Stimulated activated effector memory CD8-positive, alpha-beta T cell treated with anti-CD3 and anti-CD28 coated beads, Interleukin-12 subunit alpha, Interleukin-12 subunit beta, amount 100 ng/mL, for 72 hours (primary cell): ENCODE measurements at regions not wholly inside any gene's neighbourhood (a gene's known extent, or its start where the extent isn't known, plus 50 kb on each side); places are given as distances from the start of the nearest gene placed in this dataset.
"Not testable (repeated sequence)": the region's sequence is repeated elsewhere in the genome, so short reads cannot be mapped to it uniquely, and the experiment has no call there.

Experiments used
- ATAC-seq: fragments of 150-1000 bp; cut with Tn5 transposase; 2 replicates; pipeline ENCODE4 v1.10.0; 2021
- DNase-seq, 2 donors: peaks; one replicate each; pipeline ENCODE4 v3.0.0; 2021 to 2022; ENCODE audit warnings: low spot score in 2 of 2
- H3K27ac Mint-ChIP-seq: one replicate; pipeline ENCODE4 v1.8.0; 2022; ENCODE audit warnings: mild to moderate bottlenecking, mixed read lengths
- H3K36me3 Mint-ChIP-seq: one replicate; pipeline ENCODE4 v1.8.0; 2022; ENCODE audit warnings: mild to moderate bottlenecking, mixed read lengths
- H3K4me1 Mint-ChIP-seq: one replicate; pipeline ENCODE4 v1.8.0; 2022; ENCODE audit warnings: mixed read lengths
- H3K4me3 Mint-ChIP-seq: one replicate; pipeline ENCODE4 v1.8.0; 2022; ENCODE audit warnings: mild to moderate bottlenecking, mixed read lengths
- H3K9me3 Mint-ChIP-seq: one replicate; pipeline ENCODE4 v1.8.0; 2022; ENCODE audit warnings: mixed read lengths

DNA sequence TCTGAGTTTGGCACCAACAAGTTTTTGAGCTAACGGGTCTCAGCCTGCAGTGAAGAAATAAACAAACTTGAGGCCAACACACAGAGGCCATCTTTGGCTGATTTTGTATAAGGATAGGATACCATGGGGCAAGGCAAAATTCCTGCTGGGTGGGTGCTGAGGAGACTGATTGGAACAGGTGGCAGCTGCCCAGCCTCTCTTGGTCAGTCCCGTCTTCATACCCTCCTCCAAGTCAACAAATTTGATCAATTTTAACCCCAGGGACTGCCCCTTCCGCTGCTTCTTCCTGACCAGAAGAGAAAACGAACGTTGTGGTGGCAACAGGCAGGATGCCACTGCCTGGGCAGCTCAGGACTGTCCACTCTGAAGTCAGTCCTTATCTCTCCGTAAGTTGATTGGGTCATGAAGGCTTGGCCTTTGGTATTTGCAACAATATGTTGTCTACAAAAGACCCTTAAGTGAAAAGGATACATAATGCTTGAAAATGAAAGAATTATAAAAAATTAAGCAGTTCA is 139.3 kb downstream of the SPP2 start:
- Mint-ChIP-seq H3K4me1 (no peaks in the 10 kb centered on the region), H3K27ac (no peak overlapping the region), H3K4me3 (no peak overlapping the region), H3K36me3 (no peaks in the 10 kb centered on the region), H3K9me3 (no peaks in the 10 kb centered on the region)
- ATAC-seq (no peak), DNase-seq (no peak)

GRCh38 chr2:234189230-234189629 is 138.7 kb downstream of the SPP2 start:
- no peak overlapping the region for H3K27ac Mint-ChIP-seq
- no peak for ATAC-seq
- no peak for DNase-seq
- H3K9me3 Mint-ChIP-seq, result no peaks in the 10 kb centered on the region
- H3K4me1 Mint-ChIP-seq, result no peaks in the 10 kb centered on the region
- H3K4me3 Mint-ChIP-seq, result no peak overlapping the region
- no peaks in the 10 kb centered on the region for H3K36me3 Mint-ChIP-seq

GRCh38 chr2:234187646-234188174 is 137.2 kb downstream of the SPP2 start:
- H3K36me3 Mint-ChIP-seq, result no peaks in the 10 kb centered on the region
- no peak for DNase-seq
- no peak overlapping the region for H3K4me3 Mint-ChIP-seq
- H3K27ac Mint-ChIP-seq, result no peak overlapping the region
- no peaks in the 10 kb centered on the region for H3K9me3 Mint-ChIP-seq
- peaks cover 5% of the 10 kb centered on the region for H3K4me1 Mint-ChIP-seq
- ATAC-seq, result no peak

GRCh38 chr2:234181121-234181520 is 130.6 kb downstream of the SPP2 start:
- DNase-seq (no peak), ATAC-seq (no peak)
- Mint-ChIP-seq H3K4me3 (no peak overlapping the region), H3K27ac (no peak overlapping the region), H3K4me1 (peaks cover 5% of the 10 kb centered on the region), H3K36me3 (no peaks in the 10 kb centered on the region), H3K9me3 (no peaks in the 10 kb centered on the region)

DNA sequence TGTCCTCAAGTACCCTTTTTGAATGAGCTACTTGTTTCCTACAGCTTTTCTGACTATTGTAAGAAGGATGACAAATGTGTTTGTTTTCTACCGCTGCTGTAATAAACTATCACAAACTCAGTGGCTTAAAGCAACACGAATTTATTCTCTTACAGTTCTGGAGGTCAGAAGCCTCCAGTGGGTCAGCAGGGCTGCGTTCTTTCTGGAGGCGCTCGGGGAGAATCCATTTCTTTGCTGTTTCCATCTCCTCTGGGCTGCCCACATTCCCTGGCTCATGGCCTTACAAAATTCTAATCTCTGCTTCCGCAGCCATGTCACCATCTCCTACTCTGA is 128.5 kb downstream of the SPP2 start:
- Mint-ChIP-seq H3K9me3 (no peaks in the 10 kb centered on the region), H3K36me3 (no peaks in the 10 kb centered on the region), H3K4me1 (peaks cover 5% of the 10 kb centered on the region), H3K4me3 (no peak overlapping the region), H3K27ac (no peak overlapping the region)
- DNase-seq (no peak), ATAC-seq (no peak)

DNA sequence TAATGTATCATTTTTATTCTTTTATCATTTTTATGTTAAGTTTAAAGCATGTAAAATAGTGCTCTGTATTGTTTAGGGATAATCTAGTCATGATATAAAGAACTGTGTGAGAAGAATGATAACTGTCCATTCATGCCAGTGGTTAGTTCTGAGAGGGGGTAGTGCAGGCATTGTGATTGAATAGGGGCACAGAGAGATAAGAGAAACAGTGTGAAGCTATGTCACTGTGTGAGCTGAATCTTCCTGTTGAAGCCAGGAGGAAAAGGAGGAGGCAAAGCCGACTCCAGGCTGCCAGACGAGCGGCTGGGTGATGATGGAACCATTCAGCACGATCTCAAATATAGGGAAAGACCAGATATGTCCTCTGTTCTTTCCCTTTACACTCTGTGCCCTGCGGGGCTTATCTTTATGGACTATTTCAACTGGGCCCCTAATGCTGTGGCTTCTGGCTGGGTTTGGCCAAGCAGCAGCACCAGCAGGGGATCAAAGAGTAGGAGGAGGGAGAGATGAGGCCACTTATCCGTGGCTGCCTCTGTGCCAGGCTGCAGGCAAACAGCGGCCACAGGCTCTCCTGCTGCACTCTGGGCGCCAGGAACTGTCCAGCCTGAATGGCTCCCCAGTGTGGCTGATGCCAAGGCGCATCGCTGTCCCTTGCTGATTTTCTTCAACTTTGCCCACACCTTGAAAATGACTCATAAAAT is 128.0 kb downstream of the SPP2 start:
- Mint-ChIP-seq H3K27ac (no peak overlapping the region), H3K4me1 (peaks cover 2% of the 10 kb centered on the region), H3K4me3 (no peak overlapping the region), H3K9me3 (no peaks in the 10 kb centered on the region), H3K36me3 (no peaks in the 10 kb centered on the region)
- ATAC-seq, result no peak
- no peak for DNase-seq

DNA sequence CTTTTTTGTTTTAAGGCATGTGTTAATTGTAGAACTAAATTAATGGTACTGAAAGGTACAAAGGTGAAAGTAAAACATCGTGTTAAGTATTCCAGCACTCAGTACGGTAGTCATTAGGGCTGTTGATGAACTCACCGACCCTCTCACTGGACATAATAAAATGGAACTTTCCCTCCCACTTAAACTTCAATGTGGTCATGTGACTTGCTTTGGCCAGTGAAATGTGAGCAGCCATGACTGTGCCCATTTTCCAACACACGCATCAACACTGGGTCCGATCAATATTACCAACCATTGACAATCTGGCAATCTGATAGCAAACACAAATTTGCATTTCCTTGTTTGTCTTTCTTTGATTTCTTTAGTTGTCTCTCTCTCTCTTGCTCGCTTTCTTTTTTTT is 125.1 kb downstream of the SPP2 start:
- no peaks in the 10 kb centered on the region for H3K36me3 Mint-ChIP-seq
- no peak overlapping the region for H3K27ac Mint-ChIP-seq

DNA sequence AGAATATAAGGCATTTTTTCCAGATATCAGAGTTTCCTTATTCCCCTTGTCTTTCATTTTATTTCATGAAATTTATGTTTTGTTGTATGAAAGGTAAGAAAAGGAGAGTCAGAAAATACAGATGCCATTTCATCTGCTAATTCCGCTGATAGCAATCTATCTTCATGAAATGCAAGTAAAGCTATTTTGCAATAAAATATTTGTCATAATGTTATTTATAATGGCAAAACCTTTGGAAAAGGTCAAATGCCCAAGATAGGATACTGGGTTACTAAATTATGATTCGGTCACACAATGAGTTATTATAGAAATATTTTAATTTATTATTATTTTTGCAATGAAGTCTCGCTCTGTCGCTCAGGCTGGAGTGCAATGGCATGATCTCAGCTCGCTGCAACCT is 124.2 kb downstream of the SPP2 start:
- H3K9me3 Mint-ChIP-seq, result no peaks in the 10 kb centered on the region

More for the DNA sequence above, 125.1 kb downstream of the SPP2 start:
- Mint-ChIP-seq H3K4me3 (no peak overlapping the region), H3K9me3 (no peaks in the 10 kb centered on the region), H3K4me1 (no peaks in the 10 kb centered on the region)
- ATAC-seq, result no peak
- DNase-seq, result no peak

DNA sequence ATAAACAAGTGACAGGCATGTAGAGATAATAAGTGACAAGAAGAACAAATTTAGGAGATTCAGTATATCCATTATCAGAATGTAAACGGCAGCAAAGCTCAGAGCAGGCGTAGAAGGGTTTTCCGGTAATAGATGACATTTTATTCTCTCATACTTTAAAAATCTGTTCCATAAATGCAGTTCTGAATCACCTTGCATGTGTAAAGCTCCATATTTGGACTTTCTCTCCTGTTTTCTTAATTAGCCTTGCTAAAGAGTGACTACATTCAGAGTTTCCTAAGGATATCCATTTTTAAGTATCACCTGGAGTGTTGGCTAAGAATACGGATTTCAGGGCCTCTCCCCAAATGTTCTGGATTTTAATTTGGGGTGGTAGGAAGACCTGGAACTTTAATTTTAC is 122.0 kb downstream of the SPP2 start:
- H3K4me1 Mint-ChIP-seq, result no peaks in the 10 kb centered on the region
- no peak for ATAC-seq
- no peak overlapping the region for H3K27ac Mint-ChIP-seq
- H3K36me3 Mint-ChIP-seq, result no peaks in the 10 kb centered on the region
- H3K9me3 Mint-ChIP-seq, result no peaks in the 10 kb centered on the region
- no peak overlapping the region for H3K4me3 Mint-ChIP-seq
- no peak for DNase-seq

More for the DNA sequence above, 124.2 kb downstream of the SPP2 start:
- Mint-ChIP-seq H3K4me3 (no peak overlapping the region), H3K4me1 (no peaks in the 10 kb centered on the region), H3K36me3 (no peaks in the 10 kb centered on the region), H3K27ac (no peak overlapping the region)
- ATAC-seq (no peak), DNase-seq (no peak)

DNA sequence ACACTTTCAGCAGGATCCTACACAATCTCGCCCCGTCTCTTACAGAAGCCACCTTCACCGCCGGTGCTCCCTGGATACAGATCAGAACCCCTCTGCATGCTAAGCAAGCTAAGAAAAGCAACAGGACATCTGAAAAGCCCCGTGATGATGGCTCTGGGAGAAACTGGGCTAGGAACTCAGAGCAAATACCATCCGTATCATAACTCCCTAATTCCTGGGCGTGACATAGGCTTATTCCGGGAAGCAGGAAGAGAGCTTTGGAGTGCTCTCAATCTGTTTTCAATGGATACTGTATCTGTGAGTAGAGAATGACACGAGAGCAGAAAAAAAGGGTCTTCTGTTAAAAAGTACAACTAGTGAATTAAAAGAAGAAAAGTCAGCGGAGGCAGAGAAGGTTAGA is 121.6 kb downstream of the SPP2 start:
- no peak for DNase-seq
- Mint-ChIP-seq H3K4me1 (no peaks in the 10 kb centered on the region), H3K27ac (no peak overlapping the region), H3K9me3 (no peaks in the 10 kb centered on the region), H3K36me3 (no peaks in the 10 kb centered on the region), H3K4me3 (no peak overlapping the region)
- ATAC-seq, result no peak

- no peaks in the 10 kb centered on the region for H3K9me3 Mint-ChIP-seq
- DNase-seq (no peak), ATAC-seq (no peak)
- H3K36me3 Mint-ChIP-seq, result no peaks in the 10 kb centered on the region
- H3K4me3 Mint-ChIP-seq, result no peak overlapping the region
- H3K4me1 Mint-ChIP-seq, result no peaks in the 10 kb centered on the region
- H3K27ac Mint-ChIP-seq, result no peak overlapping the region
Measured at GRCh38 chr2:234171666-234172065, 121.2 kb downstream of the SPP2 start.

GRCh38 chr2:234169674-234170073 is 119.2 kb downstream of the SPP2 start:
- DNase-seq (no peak), ATAC-seq (no peak)
- Mint-ChIP-seq H3K9me3 (no peaks in the 10 kb centered on the region), H3K4me3 (no peak overlapping the region), H3K36me3 (no peaks in the 10 kb centered on the region), H3K4me1 (peaks cover 12% of the 10 kb centered on the region), H3K27ac (no peak overlapping the region)

DNA sequence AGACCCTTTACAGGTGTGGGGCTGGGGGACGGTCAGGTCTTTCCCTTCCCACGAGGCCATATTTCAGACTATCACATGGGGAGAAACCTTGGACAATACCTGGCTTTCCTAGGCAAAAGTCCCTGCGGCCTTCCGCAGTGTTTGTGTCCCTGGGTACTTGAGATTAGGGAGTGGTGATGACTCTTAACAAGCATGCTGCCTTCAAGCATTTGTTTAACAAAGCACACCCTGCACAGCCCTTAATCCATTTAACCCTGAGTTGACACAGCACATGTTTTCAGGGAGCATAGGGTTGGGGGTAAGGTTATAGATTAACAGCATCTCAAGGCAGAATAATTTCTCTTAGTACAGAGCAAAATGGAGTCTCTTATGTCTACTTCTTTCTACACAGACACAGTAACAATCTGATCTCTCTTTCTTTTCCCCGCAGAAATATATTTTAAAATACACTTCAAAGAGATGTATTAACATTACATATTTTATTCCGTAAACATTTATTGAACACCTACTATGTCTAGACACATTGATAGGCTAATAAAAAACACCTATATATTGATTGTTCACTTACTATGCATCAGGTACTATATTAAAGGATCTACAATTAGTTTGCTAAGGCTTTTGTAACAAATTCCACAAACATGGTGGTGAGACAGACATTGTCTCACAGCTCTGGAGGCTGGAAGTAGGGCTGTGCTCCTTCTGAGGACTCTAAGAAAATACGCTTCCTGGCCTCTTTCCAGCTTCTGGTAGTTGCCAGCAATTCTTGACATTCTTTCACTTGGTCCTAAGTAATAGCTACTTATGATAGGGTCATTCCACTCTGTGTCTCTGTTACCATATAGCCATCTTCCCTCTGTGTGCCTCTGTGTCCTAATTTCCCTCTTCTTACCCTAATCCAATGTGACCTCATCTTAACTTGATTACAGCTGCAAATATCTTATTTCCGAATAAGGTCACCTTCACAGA is 118.4 kb downstream of the SPP2 start:
- not testable (repeated sequence) for DNase-seq, ATAC-seq, H3K4me3 Mint-ChIP-seq, H3K9me3 Mint-ChIP-seq, H3K27ac Mint-ChIP-seq, H3K36me3 Mint-ChIP-seq
- H3K4me1 Mint-ChIP-seq, result peaks cover 19% of the 10 kb centered on the region

DNA sequence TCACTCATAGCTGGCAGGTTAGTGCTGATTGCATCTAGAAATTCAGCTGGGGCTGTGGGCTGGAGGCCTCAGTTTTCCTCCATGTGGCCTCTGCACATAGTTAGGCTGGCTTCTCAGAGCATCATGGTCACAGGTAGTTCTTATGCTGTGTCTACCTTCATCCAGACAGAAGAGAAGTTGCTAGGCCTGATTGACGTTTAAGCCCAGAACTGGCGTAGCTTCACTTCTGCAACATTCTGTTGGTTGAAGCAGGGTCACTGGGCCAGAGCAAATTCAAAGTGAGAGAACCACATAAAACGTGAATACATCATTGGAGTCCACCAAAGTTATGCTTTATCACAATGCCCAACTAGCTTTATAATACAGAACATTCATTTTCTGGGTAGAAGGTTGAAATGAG is 116.0 kb downstream of the SPP2 start:
- H3K27ac Mint-ChIP-seq, result no peak overlapping the region
- no peaks in the 10 kb centered on the region for H3K36me3 Mint-ChIP-seq
- H3K4me1 Mint-ChIP-seq, result peaks cover 32% of the 10 kb centered on the region
- DNase-seq (no peak), ATAC-seq (no peak)
- no peaks in the 10 kb centered on the region for H3K9me3 Mint-ChIP-seq
- no peak overlapping the region for H3K4me3 Mint-ChIP-seq

DNA sequence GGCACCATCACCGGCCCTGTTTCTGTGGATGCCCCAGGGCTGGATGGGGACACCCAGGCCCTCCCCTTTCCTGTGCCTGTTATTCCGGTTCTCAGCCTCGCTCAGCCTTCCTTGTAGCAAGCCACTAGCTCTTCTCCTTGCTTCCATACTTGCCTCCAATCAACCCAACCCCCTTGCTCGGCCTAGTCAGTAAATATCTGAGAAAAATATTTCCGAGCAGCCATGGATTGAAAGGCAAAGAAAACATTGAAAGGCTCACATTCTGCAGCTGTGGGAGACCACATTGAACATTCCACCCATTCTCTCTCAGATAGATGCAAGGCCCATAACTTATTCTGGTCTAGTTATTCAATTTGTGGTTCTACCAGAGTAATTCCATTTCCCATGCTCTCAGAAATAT is 114.9 kb downstream of the SPP2 start:
- no peak overlapping the region for H3K4me3 Mint-ChIP-seq
- no peak overlapping the region for H3K27ac Mint-ChIP-seq
- ATAC-seq (no peak), DNase-seq (no peak)
- no peaks in the 10 kb centered on the region for H3K36me3 Mint-ChIP-seq
- H3K4me1 Mint-ChIP-seq, result peaks cover 38% of the 10 kb centered on the region
- no peaks in the 10 kb centered on the region for H3K9me3 Mint-ChIP-seq
